ENCODE measurements at regions not wholly inside any gene's neighbourhood (a gene's known extent, or its start where the extent isn't known, plus 50 kb on each side); places are given as distances from the start of the nearest gene placed in this dataset.

DNA sequence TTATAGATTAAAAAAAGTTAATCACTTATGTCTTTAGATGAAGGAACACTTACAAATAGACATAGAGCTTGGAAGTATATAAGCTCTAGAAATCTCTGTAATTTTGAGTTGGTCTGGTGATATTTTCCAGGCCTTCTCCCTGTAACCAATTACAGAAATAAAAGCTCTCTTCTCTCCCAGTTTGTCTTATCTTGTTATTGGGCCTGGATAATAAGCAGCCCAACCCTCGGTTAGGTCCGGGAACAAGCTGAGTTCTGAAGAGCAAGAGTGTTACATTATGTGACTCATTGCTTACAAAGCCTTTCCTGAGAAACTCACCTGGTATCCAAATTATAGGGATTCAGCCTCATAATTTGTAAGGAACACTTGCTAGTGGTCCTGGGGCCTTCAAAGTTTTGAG, 1146.2 kb downstream of the CDH9 start:
- H3K23ac ChIP-seq (ENCODE audit: low read depth, low read length) = no peak overlapping the region
- H2AK9ac ChIP-seq (replicated peaks; ENCODE audit: low read depth, low read length, poor library complexity) = no peak overlapping the region
- intact Hi-C loops (cut with micrococcal nuclease) (no loop called here), in situ Hi-C loops (cut with MboI; ENCODE audit: low sequenced_read_pairs) (no loop called here), dilution Hi-C loops (cut with HindIII; ENCODE audit: low sequenced_read_pairs, unreplicated experiment) (no loop called here)
- H4K91ac ChIP-seq (ENCODE audit: insufficient read depth, low read depth, low read length) = no peak overlapping the region
- H2BK20ac ChIP-seq (ENCODE audit: low read depth, low read length) = no peak overlapping the region
- ChIA-PET POLR2A (ENCODE audit: unreplicated experiment) (no interaction called here), CTCF (no interaction called here)
- no peak overlapping the region for H2BK15ac ChIP-seq (ENCODE audit: low read depth, low read length)
- H3K56ac ChIP-seq (ENCODE audit: extremely low read depth, insufficient read depth, low read length) = no peak overlapping the region
- TF ChIP-seq, protein P1, sequence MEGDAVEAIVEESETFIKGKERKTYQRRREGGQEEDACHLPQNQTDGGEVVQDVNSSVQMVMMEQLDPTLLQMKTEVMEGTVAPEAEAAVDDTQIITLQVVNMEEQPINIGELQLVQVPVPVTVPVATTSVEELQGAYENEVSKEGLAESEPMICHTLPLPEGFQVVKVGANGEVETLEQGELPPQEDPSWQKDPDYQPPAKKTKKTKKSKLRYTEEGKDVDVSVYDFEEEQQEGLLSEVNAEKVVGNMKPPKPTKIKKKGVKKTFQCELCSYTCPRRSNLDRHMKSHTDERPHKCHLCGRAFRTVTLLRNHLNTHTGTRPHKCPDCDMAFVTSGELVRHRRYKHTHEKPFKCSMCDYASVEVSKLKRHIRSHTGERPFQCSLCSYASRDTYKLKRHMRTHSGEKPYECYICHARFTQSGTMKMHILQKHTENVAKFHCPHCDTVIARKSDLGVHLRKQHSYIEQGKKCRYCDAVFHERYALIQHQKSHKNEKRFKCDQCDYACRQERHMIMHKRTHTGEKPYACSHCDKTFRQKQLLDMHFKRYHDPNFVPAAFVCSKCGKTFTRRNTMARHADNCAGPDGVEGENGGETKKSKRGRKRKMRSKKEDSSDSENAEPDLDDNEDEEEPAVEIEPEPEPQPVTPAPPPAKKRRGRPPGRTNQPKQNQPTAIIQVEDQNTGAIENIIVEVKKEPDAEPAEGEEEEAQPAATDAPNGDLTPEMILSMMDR (conservative IDR thresholded peaks at IDR 0.05; ENCODE audit: low read depth, low read length) = no peak
- no peak for TF ChIP-seq RAD21 (IDR thresholded peaks at IDR 0.05; ENCODE audit: low read length)
- no peak for TF ChIP-seq MAZ (IDR thresholded peaks at IDR 0.05; ENCODE audit: borderline replicate concordance, low read depth, low read length)
- TF ChIP-seq, protein P2, sequence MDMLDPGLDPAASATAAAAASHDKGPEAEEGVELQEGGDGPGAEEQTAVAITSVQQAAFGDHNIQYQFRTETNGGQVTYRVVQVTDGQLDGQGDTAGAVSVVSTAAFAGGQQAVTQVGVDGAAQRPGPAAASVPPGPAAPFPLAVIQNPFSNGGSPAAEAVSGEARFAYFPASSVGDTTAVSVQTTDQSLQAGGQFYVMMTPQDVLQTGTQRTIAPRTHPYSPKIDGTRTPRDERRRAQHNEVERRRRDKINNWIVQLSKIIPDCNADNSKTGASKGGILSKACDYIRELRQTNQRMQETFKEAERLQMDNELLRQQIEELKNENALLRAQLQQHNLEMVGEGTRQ (IDR thresholded peaks at IDR 0.05; ENCODE audit: low read depth, low read length) = no peak
- no peak for TF ChIP-seq CEBPB (IDR thresholded peaks at IDR 0.05; ENCODE audit: low read depth, low read length)
- TF ChIP-seq NFE2L2 (IDR thresholded peaks at IDR 0.05; ENCODE audit: low read depth, low read length) = no peak
- no peak for TF ChIP-seq MXI1 (IDR thresholded peaks at IDR 0.05; ENCODE audit: borderline replicate concordance, low read depth, low read length)
- TF ChIP-seq SMC3 (IDR thresholded peaks at IDR 0.05; ENCODE audit: low read depth, low read length) = no peak
- no peaks in the 10 kb centered on the region for H3K27me3 ChIP-seq (ENCODE audit: control insufficient read depth, insufficient read depth, low read length)
- H3K9me1 ChIP-seq (ENCODE audit: insufficient read depth, low read length) = no peaks in the 10 kb centered on the region
- WGBS, 2 experiments (ENCODE audit: extremely low coverage in 2 of 2, insufficient read length in 1 of 2) = no CpG with 5 or more reads among the region's 2 CpGs
- no peak overlapping the region for H2AFZ ChIP-seq (replicated peaks; ENCODE audit: low read length, poor library complexity)
- no TSS peak for BruUV-seq (replicated peaks)
- H4K8ac ChIP-seq (ENCODE audit: low read depth in 2 of 2, low read length in 2 of 2) = no peak overlapping the region
- peaks cover 6% of the 10 kb centered on the region; the same call in 1 of the 2 replicates for H3K9me3 ChIP-seq (ENCODE audit: control insufficient read depth, insufficient read depth, low read length)
- no peak overlapping the region for H2BK5ac ChIP-seq (ENCODE audit: low read depth, low read length, poor library complexity, severe bottlenecking)
- H3K4me3 ChIP-seq (ENCODE audit: insufficient read depth, low read depth, low read length) = no peak overlapping the region
- H3K18ac ChIP-seq (ENCODE audit: low read depth, low read length) = no peak overlapping the region
- no peaks in the 10 kb centered on the region for H3K36me3 ChIP-seq (ENCODE audit: control insufficient read depth, insufficient read depth, low read length)
- H2BK120ac ChIP-seq (ENCODE audit: low read depth, low read length) = no peak overlapping the region
- H3K4ac ChIP-seq (ENCODE audit: low read depth, low read length) = no peak overlapping the region
- no peaks in the 10 kb centered on the region for H3K4me1 ChIP-seq (ENCODE audit: control insufficient read depth, insufficient read depth, low read length)
- no peak for DNase-seq
- no peak overlapping the region for H3K14ac ChIP-seq (replicated peaks; ENCODE audit: low read depth, low read length)
- no peaks in the 10 kb centered on the region for H3K79me1 ChIP-seq (ENCODE audit: low read depth in 1 of 2, low read length in 2 of 2)
- no peak for ATAC-seq (ENCODE audit: low read depth)
- no peak overlapping the region for H3K9ac ChIP-seq (ENCODE audit: low read depth, low read length)
- no peak overlapping the region for H3K4me2 ChIP-seq (ENCODE audit: low read depth, low read length)
- no peaks in the 10 kb centered on the region for H4K20me1 ChIP-seq (ENCODE audit: insufficient read depth, low read length)
- no peak overlapping the region for H2AK5ac ChIP-seq (ENCODE audit: low read depth, low read length)
- H4K5ac ChIP-seq (ENCODE audit: low read depth, low read length) = no peak overlapping the region
- H3K27ac ChIP-seq (ENCODE audit: insufficient read depth, low read length) = no peak overlapping the region

Measured in IMR-90 (cell line).